ENCODE measurements at regions not wholly inside any gene's neighbourhood (a gene's known extent, or its start where the extent isn't known, plus 50 kb on each side); places are given as distances from the start of the nearest gene placed in this dataset.

GRCh38 chr21:7957713-7958064 is 2563.7 kb upstream of the TPTE start:
- TF ChIP-seq CTCF (IDR thresholded peaks at IDR 0.05) (no peak), EP300 (IDR thresholded peaks at IDR 0.05) (no peak)
